ENCODE measurements at regions not wholly inside any gene's neighbourhood (a gene's known extent, or its start where the extent isn't known, plus 50 kb on each side); places are given as distances from the start of the nearest gene placed in this dataset.

GRCh38 chr6:101296169-101296960 is 97.1 kb upstream of the GRIK2 start:
- no peak for DNase-seq (ENCODE audit: low spot score)

GRCh38 chr6:101302593-101302992 is 90.9 kb upstream of the GRIK2 start:
- DNase-seq (ENCODE audit: low spot score), result no peak

GRCh38 chr6:101303495-101303894 is 90.0 kb upstream of the GRIK2 start:
- no peak for DNase-seq (ENCODE audit: low spot score)

- DNase-seq (ENCODE audit: low spot score), result no peak
These were observed 80.9 kb upstream of the GRIK2 start for GRCh38 chr6:101312652-101313051.

- no peak for DNase-seq (ENCODE audit: low spot score)
These were observed 70.6 kb upstream of the GRIK2 start for GRCh38 chr6:101322921-101323320.

GRCh38 chr6:101326411-101326810 is 67.1 kb upstream of the GRIK2 start:
- DNase-seq (ENCODE audit: low spot score), result no peak

- DNase-seq (ENCODE audit: low spot score), result no peak
These were observed 51.6 kb upstream of the GRIK2 start for GRCh38 chr6:101341926-101342325.

All from cerebellar cortex (tissue), 1 donor.